Panc1 (cell line): ENCODE measurements at regions not wholly inside any gene's neighbourhood (a gene's known extent, or its start where the extent isn't known, plus 50 kb on each side); places are given as distances from the start of the nearest gene placed in this dataset.

Experiments used
- ATAC-seq: fragments of 200-7000 bp; cut with Tn5 transposase; 2 replicates; pipeline ENCODE4 v1.9.1; 2020; ENCODE audit warnings: mild to moderate bottlenecking, moderate library complexity
- BruUV-seq: library from RNA; stranded (reverse); fragments of 400-500 nt; replicated peaks from 2 replicates; lab custom pipeline; 2021; lab: Mats Ljungman, UMichigan
- CTCF ChIA-PET: fragments of 300-600 bp; sonication (Branson Sonifier 250); formaldehyde crosslinking; loops from one replicate; lab custom pipeline; 2022; ENCODE audit warnings: antibody characterized with exemption; lab: Charles Lee
- POLR2A ChIA-PET: fragments of 300-600 bp; sonication (Branson Sonifier 250); formaldehyde crosslinking; loops from one replicate; lab custom pipeline; 2022; ENCODE audit warnings: antibody characterized with exemption; lab: Charles Lee
- DNase-seq: peaks from one replicate; pipeline ENCODE4 v3.0.0-alpha.2; 2010; ENCODE audit warnings: low read depth, low spot score
- H3K27ac ChIP-seq: 2 replicates; pipeline ENCODE4 v1.5.1; 2011; ENCODE audit warnings: mild to moderate bottlenecking, low read length, inconsistent platforms
- H3K27me3 ChIP-seq: fragments of 200-500 bp; sonication (Bioruptor generic); 2 replicates; pipeline ENCODE4 v1.6.0; 2014; ENCODE audit warnings: low read length, inconsistent platforms; ENCODE audit not compliant: control insufficient read depth, insufficient read depth
- H3K36me3 ChIP-seq: fragments of 200-500 bp; sonication (Bioruptor generic); 2 replicates; pipeline ENCODE4 v1.5.1; 2014; ENCODE audit warnings: inconsistent platforms, mild to moderate bottlenecking, low read length, moderate library complexity; ENCODE audit not compliant: control insufficient read depth, insufficient read depth
- H3K4me1 ChIP-seq: 2 replicates; pipeline ENCODE4 v1.5.1; 2011; ENCODE audit warnings: inconsistent platforms, mild to moderate bottlenecking, low read length, moderate library complexity; ENCODE audit not compliant: control insufficient read depth, insufficient read depth
- H3K4me3 ChIP-seq, 2 experiments: 2 replicates each; pipeline ENCODE4 v1.5.1; 2011 to 2012; ENCODE audit warnings: low read depth in 2 of 2, low read length in 2 of 2, mild to moderate bottlenecking in 2 of 2, inconsistent platforms in 1 of 2, moderate library complexity in 1 of 2
- H3K9me3 ChIP-seq: fragments of 200-500 bp; sonication (Bioruptor generic); 2 replicates; pipeline ENCODE4 v1.5.1; 2014; ENCODE audit warnings: low read depth, mild to moderate bottlenecking, inconsistent platforms, low read length, moderate library complexity; ENCODE audit not compliant: control insufficient read depth, insufficient read depth
- POLR2AphosphoS5 ChIP-seq: IDR thresholded peaks from 2 replicates; pipeline ENCODE4 v1.6.1; 2012; ENCODE audit warnings: mild to moderate bottlenecking, low read depth, low read length, moderate library complexity
- SIN3A ChIP-seq: IDR thresholded peaks from 2 replicates; pipeline ENCODE4 v1.6.1; 2012; ENCODE audit warnings: low read depth, mild to moderate bottlenecking, low read length, moderate library complexity, borderline replicate concordance; ENCODE audit not compliant: insufficient read depth
- TCF7L2 ChIP-seq: IDR thresholded peaks from 2 replicates; pipeline ENCODE4 v1.6.1; 2011; ENCODE audit warnings: mild to moderate bottlenecking, low read depth, low read length, inconsistent platforms
- in situ Hi-C: cut with HindIII; loops from 2 replicates; pipeline ENCODE4 v1.10.0; 2016; ENCODE audit warnings: low sequenced_read_pairs, low pct_unique_long_range_greater_than_20kb
- intact Hi-C: fragments of 100-400 bp; cut with micrococcal nuclease; formaldehyde crosslinking; loops from one replicate; pipeline ENCODE4 v1.10.0; 2022; ENCODE audit not compliant: unreplicated experiment
- TF ChIP-seq, protein P1 (sequence below): fragments of 450-650 bp; IDR thresholded peaks from 2 replicates; pipeline ENCODE4 v1.5.1; 2017; ENCODE audit warnings: mild to moderate bottlenecking
- TF ChIP-seq, protein P2 (sequence below), 2 experiments: IDR thresholded peaks; 2 replicates each; pipeline ENCODE4 v1.6.1; 2011 to 2012; ENCODE audit warnings: low read depth in 2 of 2, control low read depth in 1 of 2, low read length in 1 of 2, mild to moderate bottlenecking in 1 of 2, moderate library complexity in 1 of 2; ENCODE audit not compliant: insufficient read depth in 1 of 2

DNA sequence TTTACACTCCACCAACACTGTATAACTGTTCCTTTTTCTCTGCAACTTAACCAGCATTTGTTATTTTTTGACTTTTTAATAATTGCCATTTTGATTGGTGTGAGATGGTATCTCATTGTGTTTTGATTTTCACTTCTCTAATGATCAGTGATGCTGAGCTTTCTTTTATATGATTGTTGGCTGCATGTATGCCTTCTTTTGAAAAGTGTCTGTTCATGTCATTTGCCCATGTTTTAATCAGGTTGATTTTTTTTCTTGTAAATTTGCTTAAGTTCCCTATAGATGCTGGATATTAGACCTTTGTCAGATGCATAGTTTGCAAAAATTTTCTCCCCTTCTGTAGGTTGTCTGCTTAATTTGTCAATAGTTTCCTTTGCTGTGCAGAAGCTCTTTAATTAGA is 263.0 kb downstream of the MBNL1 start:
- Histone ChIP-seq H3K4me3 (no peak overlapping the region), H3K27ac (no peak overlapping the region), H3K9me3 (no peaks in the 10 kb centered on the region), H3K36me3 (no peaks in the 10 kb centered on the region), H3K4me1 (no peaks in the 10 kb centered on the region), H3K27me3 (no peaks in the 10 kb centered on the region)
- ChIA-PET POLR2A (no interaction called here), CTCF (no interaction called here)
- DNase-seq = no peak
- TF ChIP-seq, protein P1, sequence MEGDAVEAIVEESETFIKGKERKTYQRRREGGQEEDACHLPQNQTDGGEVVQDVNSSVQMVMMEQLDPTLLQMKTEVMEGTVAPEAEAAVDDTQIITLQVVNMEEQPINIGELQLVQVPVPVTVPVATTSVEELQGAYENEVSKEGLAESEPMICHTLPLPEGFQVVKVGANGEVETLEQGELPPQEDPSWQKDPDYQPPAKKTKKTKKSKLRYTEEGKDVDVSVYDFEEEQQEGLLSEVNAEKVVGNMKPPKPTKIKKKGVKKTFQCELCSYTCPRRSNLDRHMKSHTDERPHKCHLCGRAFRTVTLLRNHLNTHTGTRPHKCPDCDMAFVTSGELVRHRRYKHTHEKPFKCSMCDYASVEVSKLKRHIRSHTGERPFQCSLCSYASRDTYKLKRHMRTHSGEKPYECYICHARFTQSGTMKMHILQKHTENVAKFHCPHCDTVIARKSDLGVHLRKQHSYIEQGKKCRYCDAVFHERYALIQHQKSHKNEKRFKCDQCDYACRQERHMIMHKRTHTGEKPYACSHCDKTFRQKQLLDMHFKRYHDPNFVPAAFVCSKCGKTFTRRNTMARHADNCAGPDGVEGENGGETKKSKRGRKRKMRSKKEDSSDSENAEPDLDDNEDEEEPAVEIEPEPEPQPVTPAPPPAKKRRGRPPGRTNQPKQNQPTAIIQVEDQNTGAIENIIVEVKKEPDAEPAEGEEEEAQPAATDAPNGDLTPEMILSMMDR = no peak
- TF ChIP-seq TCF7L2 (no peak), POLR2AphosphoS5 (no peak), SIN3A (no peak)
- TF ChIP-seq, protein P2, sequence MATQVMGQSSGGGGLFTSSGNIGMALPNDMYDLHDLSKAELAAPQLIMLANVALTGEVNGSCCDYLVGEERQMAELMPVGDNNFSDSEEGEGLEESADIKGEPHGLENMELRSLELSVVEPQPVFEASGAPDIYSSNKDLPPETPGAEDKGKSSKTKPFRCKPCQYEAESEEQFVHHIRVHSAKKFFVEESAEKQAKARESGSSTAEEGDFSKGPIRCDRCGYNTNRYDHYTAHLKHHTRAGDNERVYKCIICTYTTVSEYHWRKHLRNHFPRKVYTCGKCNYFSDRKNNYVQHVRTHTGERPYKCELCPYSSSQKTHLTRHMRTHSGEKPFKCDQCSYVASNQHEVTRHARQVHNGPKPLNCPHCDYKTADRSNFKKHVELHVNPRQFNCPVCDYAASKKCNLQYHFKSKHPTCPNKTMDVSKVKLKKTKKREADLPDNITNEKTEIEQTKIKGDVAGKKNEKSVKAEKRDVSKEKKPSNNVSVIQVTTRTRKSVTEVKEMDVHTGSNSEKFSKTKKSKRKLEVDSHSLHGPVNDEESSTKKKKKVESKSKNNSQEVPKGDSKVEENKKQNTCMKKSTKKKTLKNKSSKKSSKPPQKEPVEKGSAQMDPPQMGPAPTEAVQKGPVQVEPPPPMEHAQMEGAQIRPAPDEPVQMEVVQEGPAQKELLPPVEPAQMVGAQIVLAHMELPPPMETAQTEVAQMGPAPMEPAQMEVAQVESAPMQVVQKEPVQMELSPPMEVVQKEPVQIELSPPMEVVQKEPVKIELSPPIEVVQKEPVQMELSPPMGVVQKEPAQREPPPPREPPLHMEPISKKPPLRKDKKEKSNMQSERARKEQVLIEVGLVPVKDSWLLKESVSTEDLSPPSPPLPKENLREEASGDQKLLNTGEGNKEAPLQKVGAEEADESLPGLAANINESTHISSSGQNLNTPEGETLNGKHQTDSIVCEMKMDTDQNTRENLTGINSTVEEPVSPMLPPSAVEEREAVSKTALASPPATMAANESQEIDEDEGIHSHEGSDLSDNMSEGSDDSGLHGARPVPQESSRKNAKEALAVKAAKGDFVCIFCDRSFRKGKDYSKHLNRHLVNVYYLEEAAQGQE (IDR thresholded peaks at IDR 0.05; ENCODE audit: insufficient read depth in 1 of 2, low read depth in 2 of 2, low read length in 1 of 2) = no peak
- BruUV-seq = no TSS peak
- in situ Hi-C loops (no loop called here), intact Hi-C loops (no loop called here)
- no peak for ATAC-seq

DNA sequence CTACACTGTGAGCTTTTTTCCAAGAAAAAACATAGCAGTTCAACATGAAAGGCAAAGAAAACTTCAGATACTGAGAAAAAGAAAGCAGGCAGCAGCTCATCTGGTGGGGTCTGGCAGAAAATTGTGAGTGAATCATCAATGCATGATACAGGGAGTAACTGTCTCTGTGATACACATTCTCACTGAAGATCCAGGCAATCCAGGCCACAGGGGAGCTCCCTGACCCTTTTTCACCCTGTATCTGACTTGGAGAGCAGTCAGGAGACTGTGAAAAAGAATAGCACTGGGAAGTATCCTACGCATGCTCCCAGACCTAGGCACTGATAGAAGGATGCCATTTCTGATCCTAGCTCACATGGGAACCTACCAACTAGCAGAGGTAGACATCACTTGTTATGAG is 269.8 kb downstream of the MBNL1 start:
- ChIA-PET CTCF (no interaction called here), POLR2A (no interaction called here)
- Histone ChIP-seq H3K4me3 (no peak overlapping the region), H3K9me3 (no peaks in the 10 kb centered on the region), H3K36me3 (no peaks in the 10 kb centered on the region), H3K27me3 (no peaks in the 10 kb centered on the region), H3K4me1 (no peaks in the 10 kb centered on the region), H3K27ac (no peak overlapping the region)
- intact Hi-C loops (no loop called here), in situ Hi-C loops (no loop called here)
- BruUV-seq = no TSS peak
- DNase-seq = no peak
- ATAC-seq = no peak
- TF ChIP-seq TCF7L2 = no peak
- TF ChIP-seq, protein P2 (IDR thresholded peaks at IDR 0.05; ENCODE audit: insufficient read depth in 1 of 2, low read depth in 2 of 2, low read length in 1 of 2) = no peak
- TF ChIP-seq, protein P1 = no peak
- TF ChIP-seq SIN3A = no peak
- no peak for TF ChIP-seq POLR2AphosphoS5
